ENCODE measurements at regions not wholly inside any gene's neighbourhood (a gene's known extent, or its start where the extent isn't known, plus 50 kb on each side); places are given as distances from the start of the nearest gene placed in this dataset.

GRCh38 chr15:68501259-68501591 is 69.3 kb upstream of the ITGA11 start:
- no peak overlapping the region for H3K4me3 ChIP-seq
- peak overlapping the region; percentile 62 to 79 for H3K27ac ChIP-seq
- peak in 1 of 2 donors; percentile 15 for DNase-seq
- TF ChIP-seq POLR2A (IDR thresholded peaks at IDR 0.05): no peak
- TF ChIP-seq, protein P1, sequence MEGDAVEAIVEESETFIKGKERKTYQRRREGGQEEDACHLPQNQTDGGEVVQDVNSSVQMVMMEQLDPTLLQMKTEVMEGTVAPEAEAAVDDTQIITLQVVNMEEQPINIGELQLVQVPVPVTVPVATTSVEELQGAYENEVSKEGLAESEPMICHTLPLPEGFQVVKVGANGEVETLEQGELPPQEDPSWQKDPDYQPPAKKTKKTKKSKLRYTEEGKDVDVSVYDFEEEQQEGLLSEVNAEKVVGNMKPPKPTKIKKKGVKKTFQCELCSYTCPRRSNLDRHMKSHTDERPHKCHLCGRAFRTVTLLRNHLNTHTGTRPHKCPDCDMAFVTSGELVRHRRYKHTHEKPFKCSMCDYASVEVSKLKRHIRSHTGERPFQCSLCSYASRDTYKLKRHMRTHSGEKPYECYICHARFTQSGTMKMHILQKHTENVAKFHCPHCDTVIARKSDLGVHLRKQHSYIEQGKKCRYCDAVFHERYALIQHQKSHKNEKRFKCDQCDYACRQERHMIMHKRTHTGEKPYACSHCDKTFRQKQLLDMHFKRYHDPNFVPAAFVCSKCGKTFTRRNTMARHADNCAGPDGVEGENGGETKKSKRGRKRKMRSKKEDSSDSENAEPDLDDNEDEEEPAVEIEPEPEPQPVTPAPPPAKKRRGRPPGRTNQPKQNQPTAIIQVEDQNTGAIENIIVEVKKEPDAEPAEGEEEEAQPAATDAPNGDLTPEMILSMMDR (IDR thresholded peaks at IDR 0.05): no peak
- H3K4me1 ChIP-seq: peaks cover 0 to 4% of the 10 kb centered on the region in 2 donors
- no peaks in the 10 kb centered on the region for H3K36me3 ChIP-seq
- intact Hi-C loops (cut with DNase I; ENCODE audit: low total_unique reads): no loop called here
- no peaks in the 10 kb centered on the region for H3K27me3 ChIP-seq
- no peaks in the 10 kb centered on the region for H3K9me3 ChIP-seq

GRCh38 chr15:68501616-68502015 is 69.7 kb upstream of the ITGA11 start:
- TF ChIP-seq, protein P1 (IDR thresholded peaks at IDR 0.05): no peak
- no peak for TF ChIP-seq POLR2A (IDR thresholded peaks at IDR 0.05)
- no peaks in the 10 kb centered on the region for H3K9me3 ChIP-seq
- intact Hi-C loops (cut with DNase I; ENCODE audit: low total_unique reads): no loop called here
- no peak overlapping the region for H3K4me3 ChIP-seq
- DNase-seq: no peak
- H3K4me1 ChIP-seq: peaks cover 0 to 4% of the 10 kb centered on the region in 2 donors
- no peaks in the 10 kb centered on the region for H3K27me3 ChIP-seq
- no peaks in the 10 kb centered on the region for H3K36me3 ChIP-seq
- H3K27ac ChIP-seq: peak overlapping the region; percentile 62 to 79

DNA sequence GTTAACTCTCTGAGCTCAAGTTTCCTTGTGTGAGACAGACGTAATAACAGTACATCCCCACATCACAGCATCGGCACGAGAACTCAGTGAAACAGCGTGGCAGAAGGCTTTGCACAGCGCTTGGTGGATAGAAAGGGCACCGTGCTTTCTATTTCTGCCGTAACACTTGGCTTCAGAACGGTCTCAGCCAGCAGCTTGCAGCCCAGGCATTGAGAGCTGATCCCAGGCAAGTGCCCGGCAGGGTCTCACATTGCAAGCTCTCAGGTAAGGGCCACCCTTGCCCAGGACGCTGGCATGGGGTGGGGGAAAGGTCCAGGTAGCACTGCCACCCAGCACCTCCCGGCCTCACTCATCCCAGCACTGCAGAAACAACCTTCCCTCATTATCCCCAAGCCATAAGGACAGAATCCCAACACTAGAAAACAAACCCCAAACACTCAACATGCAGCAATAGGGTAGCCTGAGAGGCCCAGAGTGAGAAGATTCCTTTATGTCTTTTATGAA is 70.5 kb upstream of the ITGA11 start:
- TF ChIP-seq POLR2A (IDR thresholded peaks at IDR 0.05): no peak
- TF ChIP-seq, protein P1 (IDR thresholded peaks at IDR 0.05): no peak
- H3K27ac ChIP-seq: no peak overlapping the region
- H3K9me3 ChIP-seq: no peaks in the 10 kb centered on the region
- H3K27me3 ChIP-seq: no peaks in the 10 kb centered on the region
- H3K4me1 ChIP-seq: peaks cover 0 to 4% of the 10 kb centered on the region in 2 donors
- intact Hi-C loops (cut with DNase I; ENCODE audit: low total_unique reads): no loop called here
- H3K36me3 ChIP-seq: no peaks in the 10 kb centered on the region
- H3K4me3 ChIP-seq: no peak overlapping the region
- peak in 1 of 2 donors; percentile 16 for DNase-seq

DNA sequence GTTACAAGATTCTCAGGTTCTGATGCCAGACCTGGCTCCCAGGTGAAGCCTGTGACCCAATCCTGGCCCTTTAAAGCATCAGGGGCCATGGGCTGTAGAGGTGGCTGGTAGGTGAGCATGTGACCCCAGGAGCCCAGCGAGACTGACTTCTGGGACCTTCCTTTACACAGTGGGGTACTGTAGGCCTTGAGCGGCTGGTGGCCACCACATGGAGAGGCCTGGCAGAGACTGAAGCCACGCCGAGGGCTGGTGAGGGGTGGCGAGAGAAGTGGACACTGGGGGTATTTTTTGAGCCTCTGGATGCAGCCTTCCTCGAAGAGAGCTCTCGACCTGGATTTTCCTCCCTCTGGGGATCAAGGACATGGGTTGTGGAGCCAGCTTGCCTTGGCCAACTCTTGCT is 71.2 kb upstream of the ITGA11 start:
- Histone ChIP-seq H3K27me3 (no peaks in the 10 kb centered on the region), H3K9me3 (no peaks in the 10 kb centered on the region), H3K4me1 (peaks cover 0 to 4% of the 10 kb centered on the region in 2 donors), H3K27ac (no peak overlapping the region), H3K4me3 (no peak overlapping the region), H3K36me3 (no peaks in the 10 kb centered on the region)
- TF ChIP-seq POLR2A (IDR thresholded peaks at IDR 0.05): no peak
- TF ChIP-seq, protein P1 (IDR thresholded peaks at IDR 0.05): no peak
- intact Hi-C loops (cut with DNase I; ENCODE audit: low total_unique reads): no loop called here
- peak in 1 of 2 donors; percentile 10 for DNase-seq

DNA sequence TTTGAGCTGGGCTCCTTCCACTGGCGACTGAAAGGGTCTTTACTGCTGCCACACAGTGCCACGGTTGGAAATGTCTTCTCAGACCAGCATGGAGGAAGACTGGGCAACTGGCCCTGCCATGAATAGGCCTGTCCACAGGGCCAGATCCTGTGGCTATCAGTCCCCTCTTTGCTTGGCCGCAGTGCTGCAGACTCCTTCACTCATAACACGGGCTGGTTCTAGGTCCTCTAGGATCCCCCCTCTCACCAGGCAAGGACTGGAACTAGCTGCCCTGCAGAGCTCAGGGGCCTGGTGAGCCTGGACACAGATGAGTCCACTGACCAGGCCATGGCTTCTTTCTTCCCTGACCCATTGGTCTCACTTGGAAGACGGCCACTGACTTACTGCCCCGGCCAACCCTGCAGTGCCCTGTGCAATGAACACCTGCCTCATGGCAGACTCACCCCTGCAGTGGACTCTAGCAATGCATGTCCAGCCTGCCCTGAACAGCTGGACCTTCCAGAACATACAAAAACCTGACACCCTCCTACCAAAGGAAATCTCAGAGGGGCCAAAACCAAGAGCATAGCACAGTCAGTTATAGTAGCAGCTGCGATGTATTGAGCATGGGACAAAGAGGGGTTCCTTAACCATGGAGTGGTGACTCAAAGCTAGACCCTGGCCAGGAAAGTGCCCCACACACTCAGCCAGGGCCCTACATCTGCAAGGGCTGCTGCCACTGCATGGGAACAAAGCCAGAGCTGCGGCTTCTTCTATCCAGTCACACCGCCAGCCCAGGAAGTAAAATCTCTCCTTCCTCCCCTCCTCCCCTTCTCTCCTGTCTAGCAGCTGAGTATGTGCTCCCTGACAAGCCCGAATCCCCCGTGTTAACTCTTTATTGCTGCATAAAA is 72.1 kb upstream of the ITGA11 start:
- H3K27ac ChIP-seq: peak overlapping the region; percentile 28 to 39
- H3K9me3 ChIP-seq: no peaks in the 10 kb centered on the region
- peaks cover 0 to 4% of the 10 kb centered on the region in 2 donors for H3K4me1 ChIP-seq
- TF ChIP-seq POLR2A (IDR thresholded peaks at IDR 0.05): no peak
- TF ChIP-seq, protein P1 (IDR thresholded peaks at IDR 0.05): no peak
- DNase-seq: peak in 1 of 2 donors; percentile 53
- no peaks in the 10 kb centered on the region for H3K27me3 ChIP-seq
- no peaks in the 10 kb centered on the region for H3K36me3 ChIP-seq
- H3K4me3 ChIP-seq: no peak overlapping the region
- intact Hi-C loops (cut with DNase I; ENCODE audit: low total_unique reads): no loop called here

Measured in uterus (tissue), 3 donors.